ENCODE measurements at regions not wholly inside any gene's neighbourhood (a gene's known extent, or its start where the extent isn't known, plus 50 kb on each side); places are given as distances from the start of the nearest gene placed in this dataset.
"Not testable (repeated sequence)": the region's sequence is repeated elsewhere in the genome, so short reads cannot be mapped to it uniquely, and the experiment has no call there.

DNA sequence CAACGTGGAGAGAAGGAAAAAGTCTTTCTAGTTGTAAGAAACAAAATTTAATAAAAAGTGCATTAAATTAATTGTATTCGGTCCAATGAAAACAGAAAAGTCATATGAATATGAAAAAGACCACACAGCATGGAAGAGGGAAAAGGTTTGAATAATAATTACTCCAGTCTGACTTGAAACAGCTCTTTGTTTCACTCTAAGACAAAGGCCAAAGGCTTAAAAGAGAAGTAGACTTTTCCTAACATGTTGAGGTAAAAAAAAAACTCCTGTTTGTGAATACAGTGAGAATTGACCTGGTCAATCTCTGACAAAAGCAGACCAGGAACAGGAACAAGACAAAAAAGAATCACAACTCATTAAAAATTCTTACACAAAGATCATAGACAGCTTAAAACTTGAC is 429.8 kb downstream of the TOX3 start:
- H3K27me3 ChIP-seq (ENCODE audit: control insufficient read depth, insufficient read depth, low read length), result no peaks in the 10 kb centered on the region
- H3K36me3 Mint-ChIP-seq, result no peaks in the 10 kb centered on the region
- no peak overlapping the region for H3K27ac Mint-ChIP-seq
- H3K4me3 Mint-ChIP-seq, result no peak overlapping the region
- H3K9me3 Mint-ChIP-seq, result peaks cover 4 to 23% (median 8%) of the 10 kb centered on the region in 7 donors
- H3K4me1 Mint-ChIP-seq, result no peaks in the 10 kb centered on the region
- H3K4me1 ChIP-seq (ENCODE audit: control insufficient read depth, insufficient read depth, low read length, poor library complexity, severe bottlenecking), result no peaks in the 10 kb centered on the region
- H3K4me3 ChIP-seq (ENCODE audit: low read depth, low read length), result no peak overlapping the region
- H3K36me3 ChIP-seq (ENCODE audit: control insufficient read depth, insufficient read depth, low read length), result no peaks in the 10 kb centered on the region
- H3K27me3 Mint-ChIP-seq, result no peaks in the 10 kb centered on the region
- no peak overlapping the region for H3K27ac ChIP-seq (ENCODE audit: insufficient read depth, low read length, poor library complexity, severe bottlenecking)
- DNase-seq, result no peak
- peaks cover 0 to 10% of the 10 kb centered on the region in 2 experiments for H3K9me3 ChIP-seq (ENCODE audit: control insufficient read depth in 2 of 2, low read length in 2 of 2)
- ATAC-seq (ENCODE audit: low read depth in 2 of 2), result no peak

DNA sequence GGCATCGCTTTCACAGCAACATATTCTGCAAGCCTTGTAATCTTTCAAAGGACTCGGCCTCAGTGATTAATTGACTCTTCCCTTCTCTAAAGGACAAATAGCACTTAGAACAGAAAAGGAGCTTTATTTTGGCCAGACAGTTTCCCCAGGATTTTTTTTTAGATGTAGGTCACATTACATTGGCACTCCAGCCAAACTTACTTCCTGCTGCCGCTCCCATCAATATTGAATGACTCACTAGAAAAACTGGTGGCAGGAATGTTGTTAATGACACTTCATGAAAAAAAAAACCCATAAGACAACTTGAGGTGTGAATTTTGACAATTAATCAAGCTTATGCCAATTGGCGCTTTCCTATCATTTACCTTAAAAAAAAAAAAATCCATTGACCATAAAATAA is 432.6 kb downstream of the TOX3 start:
- Mint-ChIP-seq H3K36me3 (no peaks in the 10 kb centered on the region), H3K4me1 (no peaks in the 10 kb centered on the region), H3K4me3 (no peak overlapping the region), H3K9me3 (peaks cover 1 to 14% (median 6%) of the 10 kb centered on the region in 7 donors), H3K27ac (no peak overlapping the region), H3K27me3 (no peaks in the 10 kb centered on the region)
- Histone ChIP-seq H3K9me3 (ENCODE audit: control insufficient read depth in 2 of 2, low read length in 2 of 2) (peaks cover 0 to 10% of the 10 kb centered on the region in 2 experiments), H3K27me3 (ENCODE audit: control insufficient read depth, insufficient read depth, low read length) (no peaks in the 10 kb centered on the region), H3K4me3 (ENCODE audit: low read depth, low read length) (no peak overlapping the region), H3K4me1 (ENCODE audit: control insufficient read depth, insufficient read depth, low read length, poor library complexity, severe bottlenecking) (no peaks in the 10 kb centered on the region), H3K27ac (ENCODE audit: insufficient read depth, low read length, poor library complexity, severe bottlenecking) (no peak overlapping the region), H3K36me3 (ENCODE audit: control insufficient read depth, insufficient read depth, low read length) (no peaks in the 10 kb centered on the region)
- DNase-seq (no peak), ATAC-seq (ENCODE audit: low read depth in 2 of 2) (no peak)

DNA sequence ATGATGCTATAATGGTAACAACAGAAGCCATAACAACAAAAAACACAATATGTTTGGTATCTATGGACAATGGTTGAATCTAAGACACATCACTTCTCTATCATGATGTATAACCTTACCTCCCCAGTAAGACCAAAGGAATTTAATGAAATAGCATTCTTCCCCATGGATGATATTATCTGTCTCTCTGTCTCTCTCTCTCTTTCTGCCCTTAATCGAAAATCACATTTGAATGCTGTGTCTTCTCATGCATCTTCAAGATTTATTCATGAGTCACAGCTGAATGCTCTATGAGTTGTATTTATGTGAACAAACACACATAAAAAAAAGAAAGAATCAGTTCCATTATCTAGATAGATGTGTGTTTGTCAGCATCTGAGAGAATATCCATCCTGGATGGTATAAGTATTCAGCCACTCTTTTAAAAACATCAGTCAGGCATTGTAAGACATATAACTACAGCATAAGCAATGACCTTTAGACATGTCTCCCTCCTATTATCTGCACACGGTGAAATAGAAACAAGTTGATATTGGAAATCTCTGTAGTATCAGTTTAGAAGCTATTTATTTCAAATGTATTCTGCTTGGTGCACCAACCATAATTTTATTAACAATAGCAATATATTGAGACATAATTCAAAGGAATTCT is 433.3 kb downstream of the TOX3 start:
- ATAC-seq (ENCODE audit: low read depth in 2 of 2) (no peak), DNase-seq (no peak)
- no peaks in the 10 kb centered on the region for H3K36me3 ChIP-seq (ENCODE audit: control insufficient read depth, insufficient read depth, low read length)
- Mint-ChIP-seq H3K4me3 (no peak overlapping the region), H3K27me3 (no peaks in the 10 kb centered on the region), H3K27ac (no peak overlapping the region), H3K36me3 (no peaks in the 10 kb centered on the region), H3K4me1 (no peaks in the 10 kb centered on the region), H3K9me3 (peaks cover 1 to 10% (median 3%) of the 10 kb centered on the region in 7 donors)
- H3K9me3 ChIP-seq (ENCODE audit: control insufficient read depth in 2 of 2, low read length in 2 of 2), result peaks cover 0 to 5% of the 10 kb centered on the region in 2 experiments
- no peak overlapping the region for H3K27ac ChIP-seq (ENCODE audit: insufficient read depth, low read length, poor library complexity, severe bottlenecking)
- no peak overlapping the region for H3K4me3 ChIP-seq (ENCODE audit: low read depth, low read length)
- H3K27me3 ChIP-seq (ENCODE audit: control insufficient read depth, insufficient read depth, low read length), result no peaks in the 10 kb centered on the region
- H3K4me1 ChIP-seq (ENCODE audit: control insufficient read depth, insufficient read depth, low read length, poor library complexity, severe bottlenecking), result no peaks in the 10 kb centered on the region

DNA sequence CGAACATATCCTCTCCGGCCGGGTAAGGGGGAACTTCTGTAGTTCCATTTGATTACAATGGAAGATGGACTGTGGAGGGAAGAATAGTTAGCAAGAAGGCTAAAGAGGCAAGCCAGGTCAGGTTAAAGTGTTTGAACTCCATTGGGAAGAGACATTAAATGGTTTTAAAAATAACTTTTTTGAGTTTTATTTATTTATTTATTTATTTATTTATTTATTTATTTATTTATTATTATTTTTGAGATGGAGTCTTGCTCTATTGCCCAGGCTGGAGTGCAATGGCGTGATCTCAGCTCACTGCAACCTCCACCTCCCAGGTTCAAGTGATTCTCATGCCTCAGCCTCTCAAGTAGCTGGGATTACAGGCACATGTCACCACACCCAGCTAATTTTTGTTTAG is 441.9 kb downstream of the TOX3 start:
- not testable (repeated sequence) for H3K4me1 ChIP-seq (ENCODE audit: control insufficient read depth, insufficient read depth, low read length, poor library complexity, severe bottlenecking); H3K27me3 Mint-ChIP-seq; H3K27me3 ChIP-seq (ENCODE audit: control insufficient read depth, insufficient read depth, low read length); H3K4me3 Mint-ChIP-seq; H3K9me3 Mint-ChIP-seq; H3K27ac ChIP-seq (ENCODE audit: insufficient read depth, low read length, poor library complexity, severe bottlenecking); H3K4me3 ChIP-seq (ENCODE audit: low read depth, low read length); H3K36me3 Mint-ChIP-seq; H3K9me3 ChIP-seq (ENCODE audit: control insufficient read depth in 2 of 2, low read length in 2 of 2); ATAC-seq (ENCODE audit: low read depth in 2 of 2); H3K27ac Mint-ChIP-seq; H3K36me3 ChIP-seq (ENCODE audit: control insufficient read depth, insufficient read depth, low read length); H3K4me1 Mint-ChIP-seq; DNase-seq

DNA sequence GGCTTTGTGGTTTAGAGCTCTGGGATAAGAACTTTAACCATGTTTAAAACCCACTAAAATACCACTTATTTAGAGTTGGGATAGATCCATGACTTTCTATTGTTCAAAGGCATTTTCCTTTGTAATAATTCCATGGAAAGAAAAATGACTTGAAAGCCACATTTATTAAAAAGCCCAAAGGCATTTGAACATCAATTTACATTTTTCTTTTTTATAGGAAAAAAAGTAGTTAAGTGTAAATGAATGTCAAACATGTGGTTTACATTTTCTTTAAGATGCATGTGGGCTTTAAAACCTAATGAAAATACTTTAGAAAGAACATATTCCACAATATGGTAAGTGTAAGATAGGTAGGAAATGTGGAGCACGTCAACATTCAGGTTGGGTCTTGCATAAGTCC is 443.2 kb downstream of the TOX3 start:
- Mint-ChIP-seq H3K9me3 (peaks cover 2 to 9% (median 3%) of the 10 kb centered on the region in 7 donors), H3K36me3 (no peaks in the 10 kb centered on the region), H3K27me3 (no peaks in the 10 kb centered on the region), H3K27ac (no peak overlapping the region), H3K4me1 (no peaks in the 10 kb centered on the region), H3K4me3 (no peak overlapping the region)
- no peak for DNase-seq
- no peaks in the 10 kb centered on the region for H3K27me3 ChIP-seq (ENCODE audit: control insufficient read depth, insufficient read depth, low read length)
- H3K4me1 ChIP-seq (ENCODE audit: control insufficient read depth, insufficient read depth, low read length, poor library complexity, severe bottlenecking), result no peaks in the 10 kb centered on the region
- no peaks in the 10 kb centered on the region for H3K9me3 ChIP-seq (ENCODE audit: control insufficient read depth in 2 of 2, low read length in 2 of 2)
- no peak for ATAC-seq (ENCODE audit: low read depth in 2 of 2)
- no peaks in the 10 kb centered on the region for H3K36me3 ChIP-seq (ENCODE audit: control insufficient read depth, insufficient read depth, low read length)
- no peak overlapping the region for H3K27ac ChIP-seq (ENCODE audit: insufficient read depth, low read length, poor library complexity, severe bottlenecking)
- H3K4me3 ChIP-seq (ENCODE audit: low read depth, low read length), result no peak overlapping the region

DNA sequence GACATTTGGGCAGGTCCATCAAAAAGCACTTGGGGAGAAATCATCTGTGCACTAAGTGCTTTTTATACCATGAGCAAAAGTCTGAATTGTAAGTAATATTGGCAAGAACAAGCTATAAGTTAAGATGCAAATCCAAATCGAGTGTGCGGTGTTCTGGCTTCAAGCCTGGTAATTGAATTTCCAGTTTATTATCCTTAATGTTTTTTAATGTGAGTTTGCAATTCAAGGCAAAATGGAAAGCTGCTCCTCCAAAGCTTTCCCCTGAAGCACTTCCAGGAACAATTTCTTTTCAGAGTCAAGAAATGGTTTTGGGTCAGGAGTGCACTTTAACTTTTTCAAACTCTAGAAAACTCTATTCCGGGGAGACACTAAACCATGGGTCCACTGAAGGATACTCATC is 445.7 kb downstream of the TOX3 start:
- H3K4me1 ChIP-seq (ENCODE audit: control insufficient read depth, insufficient read depth, low read length, poor library complexity, severe bottlenecking), result no peaks in the 10 kb centered on the region
- no peak overlapping the region for H3K4me3 ChIP-seq (ENCODE audit: low read depth, low read length)
- no peak for ATAC-seq (ENCODE audit: low read depth in 2 of 2)

DNA sequence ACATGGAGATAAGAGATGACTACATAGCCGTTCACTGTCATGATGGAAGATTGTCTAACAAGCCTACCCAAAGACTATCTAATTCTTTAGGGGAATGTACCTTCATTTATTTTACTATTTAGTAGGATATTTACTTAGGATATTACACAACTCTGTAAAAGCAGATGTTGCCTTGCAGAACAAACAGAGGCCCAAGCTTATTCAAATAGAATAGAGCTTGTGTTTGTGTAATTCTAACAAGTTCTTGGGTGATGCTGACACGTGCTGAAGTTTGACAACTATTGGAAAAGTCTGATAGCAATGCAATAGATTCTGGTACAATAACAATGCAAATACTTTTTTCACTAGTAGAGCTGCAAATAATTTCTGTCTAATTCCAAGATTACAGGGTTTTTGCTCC is 447.6 kb downstream of the TOX3 start:
- Mint-ChIP-seq H3K4me1 (no peaks in the 10 kb centered on the region), H3K4me3 (no peak overlapping the region), H3K27me3 (no peaks in the 10 kb centered on the region), H3K36me3 (no peaks in the 10 kb centered on the region), H3K27ac (no peak overlapping the region), H3K9me3 (peaks cover 1 to 8% (median 2%) of the 10 kb centered on the region in 7 donors)
- Histone ChIP-seq H3K4me3 (ENCODE audit: low read depth, low read length) (no peak overlapping the region), H3K27ac (ENCODE audit: insufficient read depth, low read length, poor library complexity, severe bottlenecking) (no peak overlapping the region), H3K36me3 (ENCODE audit: control insufficient read depth, insufficient read depth, low read length) (no peaks in the 10 kb centered on the region), H3K9me3 (ENCODE audit: control insufficient read depth in 2 of 2, low read length in 2 of 2) (no peaks in the 10 kb centered on the region), H3K27me3 (ENCODE audit: control insufficient read depth, insufficient read depth, low read length) (no peaks in the 10 kb centered on the region), H3K4me1 (ENCODE audit: control insufficient read depth, insufficient read depth, low read length, poor library complexity, severe bottlenecking) (no peaks in the 10 kb centered on the region)
- DNase-seq (no peak), ATAC-seq (ENCODE audit: low read depth in 2 of 2) (no peak)

More for the DNA sequence above, 445.7 kb downstream of the TOX3 start:
- H3K27me3 ChIP-seq (ENCODE audit: control insufficient read depth, insufficient read depth, low read length), result no peaks in the 10 kb centered on the region
- no peaks in the 10 kb centered on the region for H3K9me3 ChIP-seq (ENCODE audit: control insufficient read depth in 2 of 2, low read length in 2 of 2)
- Mint-ChIP-seq H3K4me3 (no peak overlapping the region), H3K27me3 (no peaks in the 10 kb centered on the region), H3K9me3 (peaks cover 2 to 8% (median 3%) of the 10 kb centered on the region in 7 donors), H3K27ac (no peak overlapping the region), H3K4me1 (no peaks in the 10 kb centered on the region), H3K36me3 (no peaks in the 10 kb centered on the region)
- H3K36me3 ChIP-seq (ENCODE audit: control insufficient read depth, insufficient read depth, low read length), result no peaks in the 10 kb centered on the region
- no peak overlapping the region for H3K27ac ChIP-seq (ENCODE audit: insufficient read depth, low read length, poor library complexity, severe bottlenecking)
- DNase-seq, result no peak

DNA sequence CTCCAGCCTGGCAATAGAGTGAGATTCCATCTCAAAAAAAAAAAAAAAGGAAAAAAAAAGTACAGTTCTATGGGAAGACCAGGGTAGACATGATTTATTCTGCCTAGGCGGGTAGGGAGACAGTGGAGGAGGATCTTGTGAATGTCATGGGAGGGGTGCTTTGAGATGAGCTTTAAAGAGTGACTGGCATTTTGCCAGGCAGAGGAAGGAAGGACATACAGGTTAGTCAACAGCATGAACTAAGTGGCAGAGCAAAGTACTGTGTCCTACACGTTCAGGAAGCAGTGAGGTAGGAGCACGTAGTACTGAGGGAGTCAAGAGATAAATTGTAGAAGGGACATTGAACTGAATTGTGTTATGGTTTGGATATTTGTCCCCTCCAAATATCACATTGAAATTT is 451.5 kb downstream of the TOX3 start:
- H3K4me3 Mint-ChIP-seq, result no peak overlapping the region
- no peaks in the 10 kb centered on the region for H3K36me3 Mint-ChIP-seq
- no peaks in the 10 kb centered on the region for H3K9me3 ChIP-seq (ENCODE audit: control insufficient read depth in 2 of 2, low read length in 2 of 2)
- H3K4me1 ChIP-seq (ENCODE audit: control insufficient read depth, insufficient read depth, low read length, poor library complexity, severe bottlenecking), result no peaks in the 10 kb centered on the region
- H3K27ac ChIP-seq (ENCODE audit: insufficient read depth, low read length, poor library complexity, severe bottlenecking), result no peak overlapping the region
- no peak overlapping the region for H3K27ac Mint-ChIP-seq
- no peak overlapping the region for H3K4me3 ChIP-seq (ENCODE audit: low read depth, low read length)
- no peaks in the 10 kb centered on the region for H3K36me3 ChIP-seq (ENCODE audit: control insufficient read depth, insufficient read depth, low read length)
- no peak for ATAC-seq (ENCODE audit: low read depth in 2 of 2)
- peaks cover 0 to 5% (median 2%) of the 10 kb centered on the region in 7 donors for H3K9me3 Mint-ChIP-seq
- DNase-seq, result no peak
- H3K4me1 Mint-ChIP-seq, result no peaks in the 10 kb centered on the region
- no peaks in the 10 kb centered on the region for H3K27me3 Mint-ChIP-seq
- H3K27me3 ChIP-seq (ENCODE audit: control insufficient read depth, insufficient read depth, low read length), result no peaks in the 10 kb centered on the region

Measured in CD4-positive, CD25-positive, alpha-beta regulatory T cell (primary cell).